OCI-LY3 (cell line): ENCODE measurements at regions not wholly inside any gene's neighbourhood (a gene's known extent, or its start where the extent isn't known, plus 50 kb on each side); places are given as distances from the start of the nearest gene placed in this dataset.

Experiments used
- EZH2phosphoT487 ChIP-seq: fragments of 200-600 bp; shearing (Covaris generic); IDR thresholded peaks from 2 replicates; pipeline ENCODE4 v1.6.1; 2018; ENCODE audit warnings: antibody characterized with exemption, mixed run types, low read depth
- TF ChIP-seq, protein P1 (sequence below): fragments of 200-600, 300-600 bp; sonication (generic); IDR thresholded peaks from 2 replicates; pipeline ENCODE4 v1.5.1; 2014; ENCODE audit warnings: antibody characterized with exemption, low read length, low read depth

GRCh38 chr2:226584518-226585055 is 215.0 kb downstream of the IRS1 start:
- TF ChIP-seq, protein P1, sequence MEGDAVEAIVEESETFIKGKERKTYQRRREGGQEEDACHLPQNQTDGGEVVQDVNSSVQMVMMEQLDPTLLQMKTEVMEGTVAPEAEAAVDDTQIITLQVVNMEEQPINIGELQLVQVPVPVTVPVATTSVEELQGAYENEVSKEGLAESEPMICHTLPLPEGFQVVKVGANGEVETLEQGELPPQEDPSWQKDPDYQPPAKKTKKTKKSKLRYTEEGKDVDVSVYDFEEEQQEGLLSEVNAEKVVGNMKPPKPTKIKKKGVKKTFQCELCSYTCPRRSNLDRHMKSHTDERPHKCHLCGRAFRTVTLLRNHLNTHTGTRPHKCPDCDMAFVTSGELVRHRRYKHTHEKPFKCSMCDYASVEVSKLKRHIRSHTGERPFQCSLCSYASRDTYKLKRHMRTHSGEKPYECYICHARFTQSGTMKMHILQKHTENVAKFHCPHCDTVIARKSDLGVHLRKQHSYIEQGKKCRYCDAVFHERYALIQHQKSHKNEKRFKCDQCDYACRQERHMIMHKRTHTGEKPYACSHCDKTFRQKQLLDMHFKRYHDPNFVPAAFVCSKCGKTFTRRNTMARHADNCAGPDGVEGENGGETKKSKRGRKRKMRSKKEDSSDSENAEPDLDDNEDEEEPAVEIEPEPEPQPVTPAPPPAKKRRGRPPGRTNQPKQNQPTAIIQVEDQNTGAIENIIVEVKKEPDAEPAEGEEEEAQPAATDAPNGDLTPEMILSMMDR: no peak
- no peak for TF ChIP-seq EZH2phosphoT487
